HL-60 (cell line): ENCODE measurements at regions not wholly inside any gene's neighbourhood (a gene's known extent, or its start where the extent isn't known, plus 50 kb on each side); places are given as distances from the start of the nearest gene placed in this dataset.

Source experiments
- DNase-seq, 2 experiments: peaks; one replicate each; pipeline ENCODE4 v3.0.0-alpha.2; 2010 to 2020; ENCODE audit warnings: low read depth in 1 of 2, low spot score in 1 of 2
- H3K27ac ChIP-seq: fragments of 250-450 bp; sonication (Bioruptor Pico); replicated peaks from 2 replicates; pipeline ENCODE4 v1.5.1; 2020; ENCODE audit warnings: mild to moderate bottlenecking, moderate library complexity
- H3K27me3 ChIP-seq: fragments of 250-450 bp; sonication (Bioruptor Pico); 2 replicates; pipeline ENCODE4 v1.5.1; 2021; ENCODE audit warnings: mild to moderate bottlenecking, moderate library complexity; ENCODE audit not compliant: insufficient read depth, poor library complexity, severe bottlenecking
- H3K4me3 ChIP-seq: replicated peaks from 2 replicates; pipeline ENCODE4 v1.5.1; 2011; ENCODE audit warnings: mild to moderate bottlenecking, control low read depth, low read length; ENCODE audit not compliant: insufficient read depth
- GABPA ChIP-seq: IDR thresholded peaks from 2 replicates; pipeline ENCODE4 v1.6.1; 2012; ENCODE audit warnings: low read depth
- POLR2AphosphoS5 ChIP-seq: IDR thresholded peaks from 2 replicates; pipeline ENCODE4 v1.6.1; 2012; ENCODE audit warnings: low read depth
- SPI1 ChIP-seq: IDR thresholded peaks from 2 replicates; pipeline ENCODE4 v1.6.1; 2012; ENCODE audit warnings: low read depth, mild to moderate bottlenecking, borderline replicate concordance
- TF ChIP-seq, protein P1 (sequence below): IDR thresholded peaks from one replicate; pipeline ENCODE4 v1.5.1; 2011; ENCODE audit warnings: low read length, control low read depth, inconsistent platforms; ENCODE audit not compliant: insufficient read depth
- TF ChIP-seq, protein P2 (sequence below): IDR thresholded peaks from 2 replicates; pipeline ENCODE4 v1.6.1; 2012; ENCODE audit warnings: low read depth; ENCODE audit not compliant: insufficient replicate concordance

DNA sequence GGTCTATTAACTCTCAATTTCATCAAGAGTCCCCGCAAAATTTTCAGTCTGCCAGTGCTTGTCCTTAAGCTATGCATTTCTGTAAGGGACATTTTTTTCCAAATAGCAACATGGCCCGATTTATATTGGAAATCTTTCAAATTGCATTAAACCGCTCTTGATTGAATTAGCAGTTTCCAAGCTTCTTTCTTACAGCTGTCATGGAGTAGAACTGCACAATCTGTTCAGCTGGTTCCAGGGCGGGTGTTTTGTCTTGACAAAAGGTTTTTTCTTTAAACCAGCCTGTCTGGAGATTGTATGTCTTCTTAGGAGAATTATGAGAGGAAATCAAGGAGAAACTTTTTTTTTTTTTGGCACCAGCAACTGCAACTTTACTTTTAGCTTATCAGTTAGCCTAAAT, 185.8 kb downstream of the ALG10B start:
- no peaks in the 10 kb centered on the region for H3K27me3 ChIP-seq
- no peak for DNase-seq
- no peak overlapping the region for H3K4me3 ChIP-seq
- TF ChIP-seq, protein P1, sequence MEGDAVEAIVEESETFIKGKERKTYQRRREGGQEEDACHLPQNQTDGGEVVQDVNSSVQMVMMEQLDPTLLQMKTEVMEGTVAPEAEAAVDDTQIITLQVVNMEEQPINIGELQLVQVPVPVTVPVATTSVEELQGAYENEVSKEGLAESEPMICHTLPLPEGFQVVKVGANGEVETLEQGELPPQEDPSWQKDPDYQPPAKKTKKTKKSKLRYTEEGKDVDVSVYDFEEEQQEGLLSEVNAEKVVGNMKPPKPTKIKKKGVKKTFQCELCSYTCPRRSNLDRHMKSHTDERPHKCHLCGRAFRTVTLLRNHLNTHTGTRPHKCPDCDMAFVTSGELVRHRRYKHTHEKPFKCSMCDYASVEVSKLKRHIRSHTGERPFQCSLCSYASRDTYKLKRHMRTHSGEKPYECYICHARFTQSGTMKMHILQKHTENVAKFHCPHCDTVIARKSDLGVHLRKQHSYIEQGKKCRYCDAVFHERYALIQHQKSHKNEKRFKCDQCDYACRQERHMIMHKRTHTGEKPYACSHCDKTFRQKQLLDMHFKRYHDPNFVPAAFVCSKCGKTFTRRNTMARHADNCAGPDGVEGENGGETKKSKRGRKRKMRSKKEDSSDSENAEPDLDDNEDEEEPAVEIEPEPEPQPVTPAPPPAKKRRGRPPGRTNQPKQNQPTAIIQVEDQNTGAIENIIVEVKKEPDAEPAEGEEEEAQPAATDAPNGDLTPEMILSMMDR = no peak
- TF ChIP-seq POLR2AphosphoS5 (no peak), SPI1 (no peak), GABPA (no peak)
- TF ChIP-seq, protein P2, sequence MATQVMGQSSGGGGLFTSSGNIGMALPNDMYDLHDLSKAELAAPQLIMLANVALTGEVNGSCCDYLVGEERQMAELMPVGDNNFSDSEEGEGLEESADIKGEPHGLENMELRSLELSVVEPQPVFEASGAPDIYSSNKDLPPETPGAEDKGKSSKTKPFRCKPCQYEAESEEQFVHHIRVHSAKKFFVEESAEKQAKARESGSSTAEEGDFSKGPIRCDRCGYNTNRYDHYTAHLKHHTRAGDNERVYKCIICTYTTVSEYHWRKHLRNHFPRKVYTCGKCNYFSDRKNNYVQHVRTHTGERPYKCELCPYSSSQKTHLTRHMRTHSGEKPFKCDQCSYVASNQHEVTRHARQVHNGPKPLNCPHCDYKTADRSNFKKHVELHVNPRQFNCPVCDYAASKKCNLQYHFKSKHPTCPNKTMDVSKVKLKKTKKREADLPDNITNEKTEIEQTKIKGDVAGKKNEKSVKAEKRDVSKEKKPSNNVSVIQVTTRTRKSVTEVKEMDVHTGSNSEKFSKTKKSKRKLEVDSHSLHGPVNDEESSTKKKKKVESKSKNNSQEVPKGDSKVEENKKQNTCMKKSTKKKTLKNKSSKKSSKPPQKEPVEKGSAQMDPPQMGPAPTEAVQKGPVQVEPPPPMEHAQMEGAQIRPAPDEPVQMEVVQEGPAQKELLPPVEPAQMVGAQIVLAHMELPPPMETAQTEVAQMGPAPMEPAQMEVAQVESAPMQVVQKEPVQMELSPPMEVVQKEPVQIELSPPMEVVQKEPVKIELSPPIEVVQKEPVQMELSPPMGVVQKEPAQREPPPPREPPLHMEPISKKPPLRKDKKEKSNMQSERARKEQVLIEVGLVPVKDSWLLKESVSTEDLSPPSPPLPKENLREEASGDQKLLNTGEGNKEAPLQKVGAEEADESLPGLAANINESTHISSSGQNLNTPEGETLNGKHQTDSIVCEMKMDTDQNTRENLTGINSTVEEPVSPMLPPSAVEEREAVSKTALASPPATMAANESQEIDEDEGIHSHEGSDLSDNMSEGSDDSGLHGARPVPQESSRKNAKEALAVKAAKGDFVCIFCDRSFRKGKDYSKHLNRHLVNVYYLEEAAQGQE = no peak
- no peak overlapping the region for H3K27ac ChIP-seq

DNA sequence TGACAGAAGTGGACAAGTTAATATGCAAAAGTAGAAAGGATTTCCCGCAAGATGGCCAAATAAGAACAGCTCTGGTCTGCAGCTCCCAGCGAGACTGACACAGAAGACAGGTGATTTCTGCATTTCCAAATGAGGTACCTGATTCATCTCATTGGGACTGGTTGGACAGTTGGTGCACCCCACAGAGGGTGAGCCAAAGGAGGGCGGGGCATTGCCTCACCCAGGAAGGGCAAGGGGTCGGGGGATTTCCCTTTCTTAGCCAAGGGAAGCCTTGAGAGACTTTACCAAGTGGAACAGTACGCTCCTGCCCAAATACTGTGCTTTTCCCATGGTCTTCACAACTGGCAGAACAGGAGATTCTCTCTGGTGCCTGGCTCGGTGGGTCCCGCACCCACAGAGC, 191.3 kb downstream of the ALG10B start:
- no peaks in the 10 kb centered on the region for H3K27me3 ChIP-seq
- H3K4me3 ChIP-seq = no peak overlapping the region
- H3K27ac ChIP-seq = no peak overlapping the region
- TF ChIP-seq, protein P2 = no peak
- TF ChIP-seq, protein P1 = no peak
- TF ChIP-seq POLR2AphosphoS5 = no peak
- TF ChIP-seq SPI1 = no peak
- TF ChIP-seq GABPA = no peak
- no peak for DNase-seq

DNA sequence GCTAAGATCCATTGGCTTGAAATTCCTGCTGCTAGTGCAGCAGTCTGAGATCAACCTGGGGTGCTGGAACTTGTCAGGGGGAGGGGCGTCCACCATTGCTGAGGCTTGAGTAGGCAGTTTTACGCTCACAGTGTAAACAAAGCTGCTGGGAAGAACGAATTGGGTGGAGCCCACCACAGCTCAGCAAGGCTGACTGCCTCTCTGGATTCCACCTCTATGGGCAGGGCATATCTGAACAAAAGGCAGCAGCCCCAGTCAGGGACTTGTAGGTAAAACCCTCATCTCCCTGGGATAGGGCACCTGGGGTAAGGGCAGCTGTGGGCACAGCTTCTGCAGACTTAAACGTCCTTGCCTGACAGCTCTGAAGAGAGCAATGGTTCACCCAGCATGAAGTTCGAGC, 191.7 kb downstream of the ALG10B start:
- Histone ChIP-seq H3K27ac (no peak overlapping the region), H3K4me3 (no peak overlapping the region), H3K27me3 (no peaks in the 10 kb centered on the region)
- DNase-seq = no peak
- TF ChIP-seq, protein P1 = no peak

DNA sequence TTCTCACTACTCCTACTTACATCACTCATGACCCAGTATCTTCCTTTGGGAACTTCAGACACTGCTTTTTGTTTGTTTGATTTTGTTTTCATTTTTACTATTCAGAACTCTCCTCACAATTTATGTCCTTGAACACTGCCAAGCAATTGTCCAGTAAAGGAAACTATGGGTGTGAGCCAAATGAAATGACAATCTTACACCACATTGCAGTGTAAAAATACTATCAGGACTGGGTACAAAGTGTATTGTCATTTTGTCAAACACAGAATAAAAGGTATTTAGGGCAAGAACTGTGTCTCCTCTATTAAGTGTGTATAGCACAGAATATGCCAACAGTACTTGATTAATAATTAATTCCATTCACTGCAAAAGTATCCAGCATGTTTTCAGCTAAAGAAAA, 199.3 kb downstream of the ALG10B start:
- TF ChIP-seq POLR2AphosphoS5 (no peak), SPI1 (no peak), GABPA (no peak)
- TF ChIP-seq, protein P2 = no peak
- TF ChIP-seq, protein P1 = no peak
- no peak overlapping the region for H3K27ac ChIP-seq
- DNase-seq = no peak
- no peak overlapping the region for H3K4me3 ChIP-seq
- no peaks in the 10 kb centered on the region for H3K27me3 ChIP-seq
